NCI-H345 treated with DMSO at 0.1 percent for 48 hours (cell line): ENCODE measurements at regions not wholly inside any gene's neighbourhood (a gene's known extent, or its start where the extent isn't known, plus 50 kb on each side); places are given as distances from the start of the nearest gene placed in this dataset.
"Not testable (repeated sequence)": the region's sequence is repeated elsewhere in the genome, so short reads cannot be mapped to it uniquely, and the experiment has no call there.

ENCODE experiments used
- DNase-seq: peaks from one replicate; lab custom pipeline; 2025; ENCODE audit not compliant: unreplicated experiment; lab: John Stamatoyannopoulos, UW

DNA sequence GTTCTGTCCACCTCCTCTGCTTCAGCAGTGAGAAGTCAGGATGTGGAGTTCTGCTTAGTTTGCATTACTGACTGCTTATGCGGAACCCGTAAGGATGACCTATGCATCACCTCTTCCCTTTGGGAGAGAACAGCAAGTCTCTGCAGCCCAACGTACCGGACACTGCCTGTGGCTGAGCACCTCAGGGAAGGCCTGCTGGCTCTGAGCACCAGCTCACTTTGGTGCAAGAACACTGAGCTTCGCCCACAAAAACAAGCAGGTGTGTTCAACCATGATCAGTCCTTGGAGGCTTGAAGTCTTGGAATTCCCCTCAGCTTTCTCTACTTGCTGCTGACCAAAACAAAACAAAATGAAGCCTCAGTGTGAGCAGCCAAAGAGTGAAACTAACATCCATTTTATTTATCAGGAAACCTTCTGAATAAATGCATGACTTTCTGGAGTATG lies 52.7 kb upstream of the NCK2 start:
- no peak for DNase-seq

DNA sequence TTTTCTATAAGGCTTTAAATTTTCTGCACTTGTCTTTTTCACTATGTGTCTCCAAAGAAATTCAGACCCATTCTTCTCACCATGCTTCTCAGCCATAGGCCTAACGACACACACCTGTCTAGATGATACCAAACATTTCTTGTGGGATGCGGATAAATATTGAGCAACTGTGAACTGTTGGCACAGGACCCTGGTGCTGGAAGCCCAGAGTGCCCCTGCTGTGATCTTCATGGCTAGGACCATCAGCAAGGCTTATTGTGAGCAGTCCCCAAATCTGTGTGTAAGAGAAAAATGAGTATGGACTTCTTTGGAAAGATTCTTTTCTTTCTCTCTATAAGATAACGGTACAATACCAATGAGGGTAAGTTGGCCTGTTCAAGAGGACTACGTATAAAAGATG lies 54.1 kb upstream of the NCK2 start:
- no peak for DNase-seq

DNA sequence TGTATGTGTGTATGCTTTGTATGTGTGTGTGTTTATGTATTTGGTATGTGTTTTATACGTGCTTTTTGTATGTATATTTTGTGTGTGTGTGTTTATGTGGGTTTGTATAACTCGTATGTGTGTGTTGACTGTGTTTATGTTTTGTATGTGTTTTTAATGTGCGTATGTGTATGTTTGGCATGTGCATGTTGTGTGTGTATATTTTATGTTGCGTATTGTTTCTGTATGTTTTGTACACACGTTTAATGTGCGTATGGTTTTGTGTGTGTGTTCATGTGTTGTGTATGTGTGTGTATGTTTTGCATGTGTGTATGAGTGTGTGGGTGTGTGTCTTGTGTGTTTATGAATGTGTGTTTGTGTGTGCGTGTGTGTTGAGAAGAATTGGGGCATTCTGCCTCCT lies 55.2 kb upstream of the NCK2 start:
- DNase-seq: no peak

DNA sequence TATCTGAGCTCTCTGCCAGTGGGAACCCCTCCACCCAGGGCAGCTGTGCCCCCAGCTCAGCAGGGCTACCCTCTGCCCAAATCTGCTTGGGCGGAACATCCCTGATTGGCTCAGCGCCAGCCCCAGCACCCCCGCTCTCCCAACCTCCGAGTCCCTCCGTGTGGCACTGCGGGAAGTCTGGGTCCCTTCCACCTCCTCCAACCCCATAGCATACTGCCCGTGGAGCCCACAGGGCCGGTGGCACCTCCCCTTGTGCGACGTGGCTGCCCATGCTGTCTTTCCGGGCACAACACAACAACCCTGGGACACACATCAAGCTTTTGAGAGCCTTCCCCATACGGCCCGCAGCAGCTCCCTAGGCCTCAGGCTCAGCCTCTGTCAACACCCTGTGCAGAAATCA lies 55.8 kb upstream of the NCK2 start:
- DNase-seq: no peak

DNA sequence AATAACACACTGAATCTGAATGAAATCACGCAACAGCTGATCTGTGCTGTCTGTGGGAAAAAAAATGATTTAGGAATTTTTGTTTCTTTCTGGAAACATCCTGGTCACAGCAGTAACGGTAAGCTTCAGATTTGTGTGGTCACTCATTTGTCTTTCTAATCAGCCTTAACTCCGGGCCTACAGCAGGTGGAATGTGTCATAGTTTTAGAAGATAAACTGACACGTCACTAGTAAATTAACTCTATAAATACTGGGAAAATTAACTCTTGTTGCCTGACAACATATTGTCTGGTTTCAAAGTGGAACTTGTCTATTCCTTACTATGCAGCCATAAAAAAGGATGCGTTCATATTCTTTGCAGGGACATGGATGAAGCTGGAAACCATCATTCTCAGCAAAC lies 58.1 kb upstream of the NCK2 start:
- no peak for DNase-seq

DNA sequence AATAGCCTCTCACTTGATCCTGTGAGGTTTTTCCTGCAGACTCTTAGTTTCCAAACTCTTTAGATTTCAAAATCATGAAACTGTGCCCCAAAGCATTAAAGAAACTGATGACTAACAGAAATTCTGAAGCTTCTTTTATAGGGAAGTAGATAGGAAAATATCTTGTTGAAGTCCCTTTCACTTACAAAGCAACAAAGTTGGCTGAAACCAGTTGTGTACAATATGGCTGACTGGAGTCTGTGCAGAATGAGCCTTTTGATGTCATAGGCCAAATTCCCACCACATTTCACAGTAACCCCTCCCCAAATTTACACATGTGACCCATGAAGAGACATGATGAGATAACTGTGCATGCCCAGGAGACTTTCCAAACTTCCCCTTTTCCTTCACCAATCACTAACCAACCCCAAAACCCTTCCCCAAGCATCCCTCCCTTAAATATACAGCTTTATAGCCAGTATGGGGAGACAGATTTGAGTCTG lies 61.7 kb upstream of the NCK2 start:
- no peak for DNase-seq

DNA sequence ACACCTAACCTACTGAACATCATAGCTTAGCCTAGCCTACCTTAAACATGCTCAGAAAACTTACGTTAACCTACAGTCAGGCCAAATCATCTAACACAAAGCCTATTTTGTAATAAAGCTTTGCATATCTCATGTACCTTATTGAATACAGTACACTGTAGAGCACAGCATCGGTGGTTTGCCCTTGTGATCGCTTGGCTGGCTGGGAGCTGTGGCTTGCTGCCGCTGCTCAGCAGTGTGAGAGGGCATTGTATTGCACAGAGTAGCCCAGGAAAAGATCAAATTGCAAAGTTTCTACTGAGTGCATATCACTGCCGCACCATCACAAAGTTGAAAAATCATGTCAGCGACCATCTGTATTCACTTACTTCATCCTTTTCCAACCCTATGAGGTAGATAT lies 62.3 kb upstream of the NCK2 start:
- DNase-seq: no peak

DNA sequence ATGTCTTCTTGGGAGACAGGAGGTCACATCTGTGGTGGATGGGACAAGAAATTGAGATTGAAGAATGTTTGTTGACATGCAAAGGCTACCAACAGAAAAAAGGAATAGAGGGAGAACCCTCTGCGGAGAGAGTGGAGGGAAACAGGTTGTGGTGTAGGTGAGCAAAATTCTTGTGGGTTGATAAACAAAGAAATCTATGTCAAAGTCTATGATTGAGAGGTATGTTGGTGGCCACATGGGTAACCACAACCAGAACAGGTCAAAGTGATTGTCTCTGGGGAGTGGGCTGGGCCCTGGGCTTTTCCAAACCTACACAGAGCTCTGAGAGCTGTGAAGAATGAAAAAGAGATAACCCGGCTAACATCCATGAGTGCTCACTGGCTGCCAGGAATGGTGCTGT lies 62.8 kb upstream of the NCK2 start:
- DNase-seq: no peak

DNA sequence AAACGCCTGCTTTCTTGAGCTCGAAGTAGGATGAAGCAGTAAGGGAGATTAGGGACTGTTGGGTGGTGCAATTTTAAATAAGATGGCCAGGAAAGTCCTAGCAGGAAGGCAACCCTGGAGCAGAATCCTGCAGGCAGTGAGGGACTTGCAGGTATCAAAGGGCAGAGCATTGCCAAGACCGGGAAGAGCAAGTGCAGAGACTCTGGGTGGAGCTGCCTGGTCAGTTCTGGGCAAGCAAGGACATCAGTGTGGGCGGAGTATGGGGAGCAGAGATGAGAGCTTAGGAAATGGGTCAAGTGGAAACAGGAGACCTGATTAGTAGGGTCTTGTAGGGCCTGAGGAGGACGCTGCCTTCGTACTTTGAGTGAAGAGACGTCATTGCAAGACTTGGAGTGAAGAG lies 64.4 kb upstream of the NCK2 start:
- DNase-seq: no peak

DNA sequence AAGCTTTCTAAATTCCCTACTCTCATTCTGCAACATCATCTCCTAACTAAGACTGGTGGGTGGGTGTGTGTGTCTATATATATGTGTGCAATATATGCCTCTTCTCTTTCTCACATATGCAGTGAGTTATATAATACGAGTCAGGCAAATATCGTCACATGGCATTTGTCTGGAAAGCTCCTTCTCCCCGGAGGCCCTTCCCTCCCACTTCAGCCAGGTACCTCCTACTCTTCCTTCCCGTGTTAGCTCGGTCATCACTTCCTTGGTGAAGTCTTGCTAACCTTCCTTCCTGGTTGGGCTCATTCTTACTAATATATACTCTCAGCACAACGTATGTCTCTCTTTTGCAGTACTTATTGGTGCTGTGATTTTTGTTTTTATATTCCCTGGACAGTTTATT lies 66.4 kb upstream of the NCK2 start:
- DNase-seq: no peak

DNA sequence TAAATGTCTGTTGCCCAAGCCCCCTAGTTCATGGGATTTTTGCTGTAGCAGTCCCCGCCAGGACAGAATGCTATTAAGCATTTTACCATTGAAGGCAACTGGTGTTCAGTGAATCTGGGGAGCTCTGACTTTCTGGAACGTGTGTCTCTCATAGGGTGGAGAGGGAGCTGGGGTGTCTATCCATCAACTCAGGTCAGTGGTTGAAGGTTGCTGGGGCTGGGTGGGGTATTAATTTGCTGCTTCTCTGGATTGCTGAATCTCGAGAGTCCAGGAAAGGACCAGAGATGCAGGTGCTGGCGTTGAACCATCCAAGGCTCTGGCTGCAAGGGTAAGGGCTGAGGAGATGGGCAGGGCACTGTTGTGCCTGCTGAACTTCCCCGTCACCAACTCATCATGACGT lies 66.8 kb upstream of the NCK2 start:
- no peak for DNase-seq

DNA sequence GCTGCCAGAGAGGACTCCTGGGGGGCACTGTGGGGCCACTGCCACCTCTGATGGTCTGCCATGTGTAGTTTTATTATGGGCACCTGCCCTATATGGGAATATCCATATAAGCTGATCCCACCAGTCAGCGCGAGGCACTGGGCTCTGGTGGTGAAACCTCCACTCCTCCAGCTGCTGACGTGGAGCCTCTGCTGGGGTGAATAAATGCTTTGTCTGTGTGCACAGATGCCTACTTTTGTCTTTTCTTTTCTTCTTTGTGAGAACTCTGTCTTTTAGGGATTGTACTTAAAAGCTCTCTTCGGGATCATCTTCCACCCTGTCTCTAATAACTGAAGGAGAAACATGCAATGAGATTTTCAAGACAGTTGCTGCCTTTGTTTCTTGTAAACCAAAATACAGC lies 68.9 kb upstream of the NCK2 start:
- DNase-seq: no peak

DNA sequence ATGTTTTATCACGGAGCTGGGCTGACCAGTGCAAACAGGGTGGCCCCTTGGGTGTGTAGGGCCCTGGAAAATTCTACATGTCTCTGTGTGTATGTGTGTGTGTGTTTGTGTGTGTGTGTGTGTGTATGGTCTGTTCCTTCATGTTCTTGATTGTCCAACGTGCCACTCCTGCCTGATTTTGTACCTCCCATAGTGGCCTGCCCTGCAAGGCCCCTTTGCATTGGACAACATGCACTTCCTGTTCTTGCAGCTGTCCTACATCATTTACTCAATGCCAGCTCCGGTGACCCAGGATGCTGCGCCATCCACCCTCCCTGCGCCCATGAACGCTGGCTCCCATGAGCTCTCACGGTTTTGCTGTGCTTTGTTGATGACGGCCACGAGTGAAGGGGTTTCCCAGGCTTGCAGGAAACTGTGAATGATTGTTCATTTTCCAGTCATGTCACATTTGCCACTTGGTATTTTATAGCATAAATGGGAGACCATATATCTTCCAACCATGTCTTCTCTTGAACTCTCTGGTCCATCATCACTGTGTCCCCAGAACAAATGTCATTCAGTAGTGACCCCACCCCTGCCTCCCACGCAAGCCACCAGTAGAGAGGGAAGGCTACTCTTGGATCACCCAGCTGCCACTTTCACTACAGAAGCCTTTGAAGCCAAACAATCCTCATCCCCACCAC lies 69.7 kb upstream of the NCK2 start:
- no peak for DNase-seq

DNA sequence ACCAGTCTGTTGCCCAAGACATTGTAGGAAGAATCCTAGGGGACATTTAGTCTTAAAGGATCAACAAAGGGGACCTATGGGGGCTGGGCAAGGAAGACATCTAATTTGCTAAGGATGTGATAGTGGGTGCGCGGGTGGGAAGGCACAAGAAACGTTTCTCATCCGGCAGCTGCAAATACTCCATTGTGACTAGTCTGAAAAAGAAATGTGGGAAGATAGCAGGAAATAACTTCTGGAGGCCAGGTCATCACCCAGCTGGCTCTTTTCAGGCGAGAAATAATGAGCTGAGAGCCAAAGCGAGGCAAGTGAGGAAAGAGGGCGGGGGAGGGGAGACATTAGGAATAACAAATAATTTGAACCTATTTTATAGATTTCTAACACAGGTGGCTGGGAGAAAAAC lies 70.3 kb upstream of the NCK2 start:
- no peak for DNase-seq

DNA sequence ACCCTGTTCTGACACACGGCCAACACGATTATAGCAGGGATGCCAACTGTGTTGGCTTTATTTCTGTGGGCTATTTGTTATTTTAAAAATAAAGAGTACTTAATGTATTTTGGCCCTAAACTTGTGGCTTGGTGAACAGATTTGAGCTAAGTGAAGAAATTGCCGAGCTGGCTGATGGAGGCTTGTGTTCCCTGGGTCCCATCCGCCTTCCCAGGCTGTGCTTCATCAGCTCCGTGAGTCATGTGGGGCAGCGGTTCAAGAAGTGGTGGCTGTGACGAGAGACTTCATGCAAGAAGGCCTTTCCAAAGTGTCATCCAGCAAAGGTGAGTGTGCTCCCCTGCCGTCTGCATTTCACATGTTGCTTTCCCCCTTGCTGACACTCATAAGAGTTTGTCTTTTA lies 73.6 kb upstream of the NCK2 start:
- no peak for DNase-seq

DNA sequence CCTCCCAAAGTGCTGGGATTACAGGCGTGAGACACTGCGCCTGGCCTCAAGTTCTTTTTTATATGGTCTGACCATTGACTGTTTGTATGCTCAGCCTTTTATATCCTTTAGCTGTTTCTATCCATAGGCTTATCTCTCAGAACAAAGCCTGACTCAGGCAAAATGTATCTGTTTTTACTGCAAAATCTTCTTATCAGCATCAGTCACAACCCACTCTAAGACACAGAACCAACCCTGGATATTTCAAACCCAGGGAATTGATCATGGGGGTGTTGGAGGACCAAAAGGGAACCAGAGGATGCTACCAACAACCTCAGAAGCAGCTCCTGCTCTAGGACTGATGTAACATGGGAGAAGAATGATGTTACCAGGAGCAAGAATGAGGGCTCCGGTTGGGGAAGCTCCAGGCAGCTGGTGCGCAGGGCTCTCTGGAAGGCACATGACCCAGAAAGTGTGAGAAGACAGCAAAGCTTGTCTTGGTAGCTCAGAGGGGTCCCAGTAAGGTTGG lies 75.3 kb upstream of the NCK2 start:
- no peak for DNase-seq

DNA sequence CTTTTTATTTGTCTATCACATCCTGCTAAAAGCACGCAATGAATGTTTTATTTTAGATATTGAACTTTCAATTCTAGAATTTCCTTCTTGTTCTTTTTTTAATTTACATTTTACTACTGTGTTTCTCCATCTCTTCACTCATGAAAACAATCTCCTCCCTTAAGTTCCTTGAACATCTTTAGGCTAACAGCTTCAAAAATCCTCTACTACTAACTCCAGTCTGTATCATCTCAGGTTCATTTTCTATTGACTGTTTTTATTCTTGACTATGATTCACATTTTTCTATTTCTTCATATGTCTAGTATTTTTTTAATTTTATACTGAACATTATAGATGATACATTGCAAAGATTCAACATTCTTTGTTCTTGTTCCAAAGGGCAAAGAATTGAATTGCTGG lies 79.2 kb upstream of the NCK2 start:
- no peak for DNase-seq

DNA sequence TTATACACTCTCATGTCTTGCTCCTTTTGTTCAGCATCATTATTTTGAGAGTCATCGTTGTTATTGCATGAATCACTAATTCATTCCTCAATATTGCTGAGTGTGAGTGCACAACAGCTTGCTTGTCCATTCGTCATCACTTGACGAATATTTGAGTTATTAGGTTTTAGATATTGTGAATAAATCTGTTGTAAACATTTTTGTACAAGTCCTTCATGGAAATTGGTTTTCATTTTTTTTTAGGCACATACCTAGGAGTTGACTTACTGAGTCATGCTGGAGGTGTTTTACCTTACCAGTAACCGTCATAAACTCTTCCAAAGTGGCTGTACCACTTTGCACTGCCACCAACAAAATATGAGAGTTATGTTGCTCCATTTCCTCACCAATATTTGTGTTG lies 84.2 kb upstream of the NCK2 start:
- DNase-seq: no peak

DNA sequence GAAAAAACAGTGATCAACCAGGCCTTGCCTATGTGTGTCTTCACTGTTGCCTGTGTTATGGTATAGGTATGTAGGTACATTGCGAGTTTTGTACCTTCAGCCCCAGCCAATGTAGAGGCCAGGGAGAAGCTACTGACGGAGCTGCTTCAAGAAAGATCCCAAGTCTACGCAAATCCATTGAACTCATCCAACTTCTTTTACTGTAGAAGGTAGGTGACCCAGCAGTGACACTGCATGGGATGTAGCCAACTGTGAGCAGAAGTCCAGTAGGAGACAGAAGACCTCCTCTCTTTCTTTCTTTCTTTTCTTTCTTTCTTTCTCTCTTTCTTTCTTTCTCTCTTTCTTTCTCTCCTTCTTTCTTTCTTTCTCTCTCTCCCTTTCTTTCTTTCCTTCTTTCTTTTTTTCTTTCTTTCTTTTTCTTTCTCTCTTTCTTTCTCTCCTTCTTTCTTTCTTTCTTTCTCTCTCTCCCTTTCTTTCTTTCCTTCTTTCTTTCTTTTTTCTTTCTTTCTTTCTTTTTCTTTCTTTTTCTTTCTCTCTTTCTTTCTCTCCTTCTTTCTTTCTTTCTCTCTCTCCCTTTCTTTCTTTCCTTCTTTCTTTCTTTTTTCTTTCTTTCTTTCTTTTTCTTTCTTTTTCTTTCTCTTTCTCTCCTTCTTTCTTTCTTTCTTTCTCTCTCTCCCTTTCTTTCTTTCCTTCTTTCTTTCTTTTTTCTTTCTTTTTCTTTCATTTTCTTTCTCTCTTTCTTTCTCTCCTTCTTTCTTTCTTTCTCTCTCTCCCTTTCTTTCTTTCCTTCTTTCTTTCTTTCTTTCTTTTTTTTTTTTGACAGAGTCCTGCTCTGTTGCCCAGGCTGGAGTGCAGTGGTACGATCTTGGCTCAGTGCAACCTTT lies 88.7 kb upstream of the NCK2 start:
- DNase-seq: not testable (repeated sequence)

DNA sequence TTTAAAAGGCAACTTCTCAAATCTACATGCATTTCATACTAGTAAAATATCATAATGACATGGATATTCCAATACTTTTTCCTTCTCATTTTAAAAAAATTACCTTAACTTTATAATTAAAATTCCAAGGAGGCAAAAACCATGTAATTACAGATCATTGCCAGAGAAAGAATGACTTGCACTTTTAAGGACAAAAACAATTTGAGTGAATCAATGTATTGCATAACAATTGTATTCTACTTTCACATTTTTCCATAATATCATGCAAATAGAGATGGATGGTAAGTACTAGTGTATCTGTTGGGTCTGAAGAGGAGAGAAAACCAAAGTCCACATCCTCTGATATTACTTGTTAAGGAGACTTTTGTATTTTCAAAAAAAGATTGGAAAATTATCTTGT lies 89.5 kb upstream of the NCK2 start:
- DNase-seq: no peak

DNA sequence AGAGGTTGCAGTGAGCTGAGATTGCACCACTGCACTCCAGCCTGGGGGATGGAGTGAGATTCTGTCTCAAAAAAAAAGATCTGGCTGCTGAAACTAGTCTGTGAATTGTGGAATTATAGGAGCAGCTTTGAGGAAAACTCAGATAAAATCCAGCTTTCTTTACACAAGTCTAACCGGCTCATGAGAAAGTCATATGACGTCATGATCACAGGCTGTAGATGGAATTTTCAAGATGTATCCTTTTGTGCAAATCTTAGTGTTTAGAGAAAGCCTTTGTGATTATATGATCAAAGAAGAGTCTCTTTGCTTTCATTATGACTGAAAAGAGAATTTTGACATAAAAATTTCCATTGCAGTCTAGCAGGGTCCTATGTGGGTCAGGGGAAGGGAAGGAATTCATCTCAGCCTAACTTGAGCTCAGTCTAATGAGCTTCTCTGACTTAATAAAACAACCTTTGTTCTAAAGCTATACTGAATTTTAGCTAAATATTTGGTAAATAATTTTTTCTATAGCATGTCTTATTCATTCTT lies 90.2 kb upstream of the NCK2 start:
- no peak for DNase-seq

DNA sequence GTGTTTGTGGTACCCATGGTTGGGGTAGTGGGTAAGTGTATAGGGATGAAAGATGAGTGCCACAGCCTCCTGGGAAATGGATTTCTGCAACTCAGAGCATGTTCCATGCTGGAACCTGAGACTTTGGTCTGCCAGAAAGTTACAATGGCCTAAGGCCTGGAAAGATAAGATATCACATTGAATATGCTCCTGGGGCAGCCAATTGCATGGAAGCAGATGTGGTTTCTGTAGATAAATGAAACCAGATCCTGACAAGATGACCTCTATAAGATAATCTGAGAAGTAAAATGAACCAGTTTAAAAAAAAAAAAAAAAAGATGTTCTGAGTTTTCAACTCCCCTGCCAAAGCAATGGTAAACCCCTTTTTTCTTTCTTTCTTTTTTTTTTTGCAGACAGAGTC lies 91.4 kb upstream of the NCK2 start:
- no peak for DNase-seq
